Endodermal cell (in vitro differentiated cells): ENCODE measurements at regions not wholly inside any gene's neighbourhood (a gene's known extent, or its start where the extent isn't known, plus 50 kb on each side); places are given as distances from the start of the nearest gene placed in this dataset.

Source experiments
- DNase-seq: peaks from one replicate; pipeline ENCODE4 v3.0.0-alpha.2; 2017
- H3K27ac ChIP-seq: 2 replicates; pipeline ENCODE4 v1.5.1; 2013; ENCODE audit warnings: mild to moderate bottlenecking, low read depth, low read length, moderate library complexity
- H3K27me3 ChIP-seq: 2 replicates; pipeline ENCODE4 v1.6.1; 2013; ENCODE audit warnings: mild to moderate bottlenecking, low read length, moderate library complexity; ENCODE audit not compliant: insufficient read depth, control insufficient read depth, poor library complexity, severe bottlenecking
- H3K36me3 ChIP-seq: 2 replicates; pipeline ENCODE4 v1.7.0; 2013; ENCODE audit warnings: mild to moderate bottlenecking, low read length, moderate library complexity; ENCODE audit not compliant: control insufficient read depth, insufficient read depth
- H3K4me1 ChIP-seq: one replicate; pipeline ENCODE4 v1.7.0; 2013; ENCODE audit warnings: low read length; ENCODE audit not compliant: control insufficient read depth, insufficient read depth
- H3K4me3 ChIP-seq: 2 replicates; pipeline ENCODE4 v1.5.1; 2013; ENCODE audit warnings: mild to moderate bottlenecking, low read length, moderate library complexity
- H3K9ac ChIP-seq: 2 replicates; pipeline ENCODE4 v1.6.1; 2013; ENCODE audit warnings: mild to moderate bottlenecking, low read length, moderate library complexity; ENCODE audit not compliant: poor library complexity, severe bottlenecking; ENCODE audit errors: extremely low read depth
- H3K9me3 ChIP-seq: 2 replicates; pipeline ENCODE4 v1.6.1; 2013; ENCODE audit warnings: mild to moderate bottlenecking, low read length, moderate library complexity; ENCODE audit not compliant: control insufficient read depth
- H3K27ac Mint-ChIP-seq: 2 replicates; pipeline ENCODE4 v1.8.0; 2020; ENCODE audit warnings: mixed read lengths
- H3K27me3 Mint-ChIP-seq: 2 replicates; pipeline ENCODE4 v1.8.0; 2021; ENCODE audit warnings: mild to moderate bottlenecking, mixed read lengths; ENCODE audit not compliant: insufficient read depth
- H3K36me3 Mint-ChIP-seq: 2 replicates; pipeline ENCODE4 v1.8.0; 2020; ENCODE audit warnings: low read depth, mixed read lengths
- H3K4me1 Mint-ChIP-seq: 2 replicates; pipeline ENCODE4 v1.8.0; 2020; ENCODE audit warnings: mixed read lengths
- H3K4me3 Mint-ChIP-seq: 2 replicates; pipeline ENCODE4 v1.8.0; 2020; ENCODE audit warnings: mild to moderate bottlenecking, moderate library complexity, mixed read lengths
- H3K9me3 Mint-ChIP-seq: 2 replicates; pipeline ENCODE4 v1.8.0; 2020; ENCODE audit warnings: mild to moderate bottlenecking, mixed read lengths
- CTCF ChIP-seq: fragments of 200-600 bp; sonication (generic); conservative IDR thresholded peaks from 2 replicates; pipeline ENCODE4 v1.5.0; 2021; ENCODE audit warnings: antibody characterized with exemption, mild to moderate bottlenecking
- WGBS, 2 experiments: methylation state at CpG; one replicate each; pipeline versions ENCODE4 v1.1.5 to v1.1.7; 2013; ENCODE audit warnings: missing lambda C conversion rate in 2 of 2, mixed read lengths in 1 of 2; ENCODE audit not compliant: insufficient coverage in 1 of 2, insufficient read length in 1 of 2; 5-methylcytosine and 5-hydroxymethylcytosine counted together

- H3K4me3 ChIP-seq = no peak overlapping the region
These were observed 820.2 kb upstream of the SALL3 start for GRCh38 chr18:78159397-78159796.

GRCh38 chr18:78160961-78161656, 818.5 kb upstream of the SALL3 start:
- H3K27me3 ChIP-seq = no peaks in the 10 kb centered on the region
- no peak overlapping the region for H3K9ac ChIP-seq
- H3K9me3 ChIP-seq = no peaks in the 10 kb centered on the region
- H3K4me1 ChIP-seq = no peaks in the 10 kb centered on the region
- H3K27ac ChIP-seq = no peak overlapping the region
- Mint-ChIP-seq H3K9me3 (peaks cover 9% of the 10 kb centered on the region), H3K4me3 (no peak overlapping the region), H3K36me3 (no peaks in the 10 kb centered on the region), H3K27ac (no peak overlapping the region), H3K4me1 (no peaks in the 10 kb centered on the region), H3K27me3 (no peaks in the 10 kb centered on the region)
- TF ChIP-seq CTCF = no peak
- 90 to 94% methylated on average over 10 to 11 of the region's 11 CpGs for WGBS, 2 experiments
- H3K4me3 ChIP-seq = no peak overlapping the region
- no peak for DNase-seq
- no peaks in the 10 kb centered on the region for H3K36me3 ChIP-seq

More at GRCh38 chr18:78159397-78159796, 820.2 kb upstream of the SALL3 start:
- H3K27ac ChIP-seq = no peak overlapping the region
- H3K9me3 ChIP-seq = no peaks in the 10 kb centered on the region
- no peaks in the 10 kb centered on the region for H3K4me1 ChIP-seq
- H3K4me1 Mint-ChIP-seq = peaks cover 3% of the 10 kb centered on the region
- H3K27me3 Mint-ChIP-seq = peaks cover 2% of the 10 kb centered on the region
- no peak for TF ChIP-seq CTCF
- no peaks in the 10 kb centered on the region for H3K36me3 Mint-ChIP-seq
- no peak for DNase-seq
- H3K4me3 Mint-ChIP-seq = no peak overlapping the region
- H3K36me3 ChIP-seq = no peaks in the 10 kb centered on the region
- 92% methylated on average over 8 of the region's 8 CpGs; no CpG with 5 or more reads in 1 of the 2 experiments for WGBS, 2 experiments
- H3K27ac Mint-ChIP-seq = no peak overlapping the region
- no peak overlapping the region for H3K9ac ChIP-seq
- peaks cover 9% of the 10 kb centered on the region for H3K9me3 Mint-ChIP-seq
- no peaks in the 10 kb centered on the region for H3K27me3 ChIP-seq

GRCh38 chr18:78165525-78165924, 814.1 kb upstream of the SALL3 start:
- H3K9me3 ChIP-seq = no peaks in the 10 kb centered on the region
- H3K4me1 ChIP-seq = no peaks in the 10 kb centered on the region
- no peaks in the 10 kb centered on the region for H3K36me3 ChIP-seq
- peak; percentile 15 for TF ChIP-seq CTCF
- Mint-ChIP-seq H3K4me1 (no peaks in the 10 kb centered on the region), H3K27ac (no peak overlapping the region), H3K9me3 (no peaks in the 10 kb centered on the region), H3K4me3 (no peak overlapping the region), H3K27me3 (no peaks in the 10 kb centered on the region), H3K36me3 (no peaks in the 10 kb centered on the region)
- 90 to 96% methylated on average over 4 to 7 of the region's 7 CpGs for WGBS, 2 experiments
- DNase-seq = no peak
- H3K27ac ChIP-seq = no peak overlapping the region
- no peak overlapping the region for H3K9ac ChIP-seq
- H3K27me3 ChIP-seq = no peaks in the 10 kb centered on the region
- H3K4me3 ChIP-seq = no peak overlapping the region
